Skeletal muscle satellite cell (primary cell): ENCODE measurements at regions not wholly inside any gene's neighbourhood (a gene's known extent, or its start where the extent isn't known, plus 50 kb on each side); places are given as distances from the start of the nearest gene placed in this dataset.

ENCODE experiments used
- H3K27me3 ChIP-seq: 2 replicates; pipeline ENCODE4 v1.7.0; 2013; ENCODE audit warnings: low read length; ENCODE audit not compliant: control insufficient read depth, insufficient read depth
- H3K36me3 ChIP-seq: 2 replicates; pipeline ENCODE4 v1.7.0; 2013; ENCODE audit warnings: mild to moderate bottlenecking, control low read depth, low read length; ENCODE audit not compliant: insufficient read depth
- H3K4me1 ChIP-seq: 2 replicates; pipeline ENCODE4 v1.7.0; 2013; ENCODE audit warnings: low read length; ENCODE audit not compliant: control insufficient read depth, insufficient read depth
- H3K4me2 ChIP-seq: 2 replicates; pipeline ENCODE4 v1.7.0; 2013; ENCODE audit warnings: mild to moderate bottlenecking, low read length
- H3K4me3 ChIP-seq: 2 replicates; pipeline ENCODE4 v1.7.0; 2013; ENCODE audit warnings: low read length
- H3K9ac ChIP-seq: 2 replicates; pipeline ENCODE4 v1.7.0; 2013; ENCODE audit warnings: mild to moderate bottlenecking, low read depth, low read length, moderate library complexity
- H3K9me3 ChIP-seq: replicated peaks from 2 replicates; pipeline ENCODE4 v1.7.0; 2013; ENCODE audit warnings: mild to moderate bottlenecking, control low read depth, low read length

DNA sequence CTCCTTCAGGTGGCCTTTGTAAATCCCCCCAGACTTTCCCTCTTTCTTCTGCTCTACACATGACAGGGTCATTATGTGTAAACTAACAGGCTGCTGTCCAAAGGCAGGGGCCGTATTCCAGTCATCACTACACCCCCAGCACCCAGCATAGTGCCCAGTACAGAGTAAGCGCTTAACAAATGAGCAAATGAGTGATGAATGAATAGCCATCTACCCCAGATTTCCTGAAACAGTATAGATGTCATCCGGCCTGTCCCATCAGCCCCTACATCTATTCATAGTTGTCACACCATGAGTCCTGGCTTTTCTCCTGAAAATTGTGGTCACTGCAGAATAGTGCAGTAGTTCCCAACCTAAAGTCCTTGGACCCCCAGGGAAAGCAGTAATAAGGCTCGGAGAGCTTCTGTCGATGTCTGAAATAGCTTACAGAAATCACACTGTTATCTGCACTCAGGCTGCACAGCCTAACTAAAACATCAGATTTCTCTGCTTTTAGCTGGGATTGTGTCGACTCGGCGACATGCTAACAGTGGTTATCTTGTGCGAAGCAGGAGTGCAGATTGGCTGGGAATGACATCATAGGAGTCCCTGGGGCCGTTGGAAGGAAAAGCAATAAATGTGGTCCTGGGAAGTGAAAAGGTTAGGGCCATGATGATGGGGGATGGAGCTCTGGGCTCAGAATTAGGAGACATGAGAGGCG, 143.8 kb upstream of the NECTIN1 start:
- Histone ChIP-seq H3K36me3 (no peaks in the 10 kb centered on the region), H3K4me2 (no peak overlapping the region), H3K9me3 (no peaks in the 10 kb centered on the region), H3K4me1 (no peaks in the 10 kb centered on the region), H3K27me3 (peaks cover 8% of the 10 kb centered on the region), H3K9ac (no peak overlapping the region), H3K4me3 (no peak overlapping the region)

DNA sequence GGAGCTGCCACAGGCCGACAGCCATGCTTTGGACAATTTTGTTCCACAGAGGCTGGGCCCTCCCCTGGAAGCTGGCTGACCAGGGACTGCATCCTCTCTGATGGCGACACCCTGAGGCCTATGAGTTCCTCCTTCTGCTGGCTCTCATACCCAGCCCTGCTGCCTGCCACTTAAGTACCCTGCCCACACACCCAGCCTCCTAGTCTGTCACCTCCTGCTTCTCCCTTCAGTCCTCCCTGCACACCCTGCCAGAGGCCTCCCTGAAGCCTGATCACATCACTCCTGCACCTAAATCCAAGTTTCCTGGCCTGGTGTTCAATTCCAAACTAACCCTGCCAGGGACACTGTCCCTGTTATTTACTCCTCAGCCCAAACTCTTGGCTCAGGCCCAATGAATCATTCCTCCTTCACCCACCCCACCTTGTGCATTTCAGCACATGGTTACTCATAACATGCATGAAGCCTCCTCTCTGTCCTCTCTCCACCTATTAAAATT, 136.7 kb upstream of the NECTIN1 start:
- H3K4me3 ChIP-seq = no peak overlapping the region
- H3K36me3 ChIP-seq = no peaks in the 10 kb centered on the region
- peaks cover 29% of the 10 kb centered on the region for H3K27me3 ChIP-seq
- H3K4me1 ChIP-seq = no peaks in the 10 kb centered on the region
- H3K9me3 ChIP-seq = no peaks in the 10 kb centered on the region
- H3K9ac ChIP-seq = no peak overlapping the region
- no peak overlapping the region for H3K4me2 ChIP-seq

DNA sequence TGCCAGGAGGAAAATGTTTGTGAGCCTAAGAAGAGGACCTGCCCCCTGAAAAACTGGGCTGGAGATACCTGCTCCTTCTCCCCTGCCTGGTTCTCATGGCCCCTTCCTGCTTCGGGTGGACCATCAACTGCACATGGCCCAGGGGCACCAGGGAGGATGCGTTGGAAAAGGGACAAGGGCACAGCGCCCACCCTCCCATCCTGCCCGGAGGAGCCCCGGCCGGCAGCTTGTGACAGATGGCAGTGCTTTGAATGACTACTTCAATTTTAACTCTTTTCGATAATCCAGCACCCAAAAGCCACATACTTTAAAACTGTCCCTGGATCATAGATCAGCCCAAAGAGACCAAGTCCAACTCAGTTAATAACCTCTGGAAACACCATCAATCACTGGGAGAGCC, 135.8 kb upstream of the NECTIN1 start:
- Histone ChIP-seq H3K4me2 (no peak overlapping the region), H3K36me3 (no peaks in the 10 kb centered on the region), H3K4me3 (no peak overlapping the region), H3K4me1 (no peaks in the 10 kb centered on the region), H3K9me3 (no peaks in the 10 kb centered on the region), H3K9ac (no peak overlapping the region), H3K27me3 (peaks cover 35% of the 10 kb centered on the region)

DNA sequence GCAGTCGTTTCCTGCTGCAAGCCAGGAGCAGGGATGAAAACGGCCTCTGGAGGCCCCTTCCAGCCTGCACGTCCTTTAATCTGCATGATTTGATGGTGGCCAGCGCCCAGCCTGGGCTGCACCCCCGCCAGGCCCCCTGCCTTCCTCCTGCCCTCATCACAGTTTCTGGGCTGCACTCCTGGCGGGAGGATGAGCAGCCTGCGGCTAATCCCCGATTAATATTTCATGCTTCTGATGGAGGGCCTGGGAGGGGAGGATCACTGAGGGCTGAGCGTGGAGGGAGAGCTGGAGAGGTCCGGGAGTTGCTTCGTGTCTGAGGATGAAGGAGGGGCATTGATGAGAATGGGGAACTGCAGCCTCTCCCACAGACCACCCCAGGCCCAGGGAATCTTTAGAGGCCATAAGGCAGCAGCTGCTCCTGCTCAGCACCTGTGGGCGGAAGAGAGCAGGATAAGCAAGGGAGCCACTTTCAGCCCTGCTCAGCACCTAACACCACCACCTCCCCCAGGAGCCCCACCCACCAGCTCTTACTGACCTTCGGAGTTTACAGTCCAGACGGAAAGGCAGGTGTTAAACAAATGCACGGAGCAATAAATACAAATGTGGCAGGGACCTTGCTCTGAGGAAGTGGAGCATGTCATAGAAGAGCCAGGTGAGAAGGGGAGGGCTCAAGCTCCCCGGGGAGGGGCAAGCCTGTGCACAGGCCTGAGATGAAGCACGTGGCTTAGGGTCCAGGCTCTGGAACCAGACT, 135.0 kb upstream of the NECTIN1 start:
- H3K4me1 ChIP-seq = no peaks in the 10 kb centered on the region
- peaks cover 35% of the 10 kb centered on the region for H3K27me3 ChIP-seq
- H3K9ac ChIP-seq = no peak overlapping the region
- no peak overlapping the region for H3K4me2 ChIP-seq
- H3K4me3 ChIP-seq = no peak overlapping the region
- H3K9me3 ChIP-seq = no peaks in the 10 kb centered on the region
- no peaks in the 10 kb centered on the region for H3K36me3 ChIP-seq

- Histone ChIP-seq H3K4me1 (no peaks in the 10 kb centered on the region), H3K36me3 (no peaks in the 10 kb centered on the region), H3K4me3 (no peak overlapping the region), H3K4me2 (no peak overlapping the region), H3K27me3 (peaks cover 37% of the 10 kb centered on the region), H3K9me3 (no peaks in the 10 kb centered on the region), H3K9ac (no peak overlapping the region)
These were observed 134.2 kb upstream of the NECTIN1 start for GRCh38 chr11:119863236-119863635.

GRCh38 chr11:119861160-119861559, 132.2 kb upstream of the NECTIN1 start:
- Histone ChIP-seq H3K9ac (no peak overlapping the region), H3K36me3 (no peaks in the 10 kb centered on the region), H3K9me3 (no peaks in the 10 kb centered on the region), H3K27me3 (peaks cover 38% of the 10 kb centered on the region), H3K4me1 (no peaks in the 10 kb centered on the region), H3K4me3 (no peak overlapping the region), H3K4me2 (no peak overlapping the region)

DNA sequence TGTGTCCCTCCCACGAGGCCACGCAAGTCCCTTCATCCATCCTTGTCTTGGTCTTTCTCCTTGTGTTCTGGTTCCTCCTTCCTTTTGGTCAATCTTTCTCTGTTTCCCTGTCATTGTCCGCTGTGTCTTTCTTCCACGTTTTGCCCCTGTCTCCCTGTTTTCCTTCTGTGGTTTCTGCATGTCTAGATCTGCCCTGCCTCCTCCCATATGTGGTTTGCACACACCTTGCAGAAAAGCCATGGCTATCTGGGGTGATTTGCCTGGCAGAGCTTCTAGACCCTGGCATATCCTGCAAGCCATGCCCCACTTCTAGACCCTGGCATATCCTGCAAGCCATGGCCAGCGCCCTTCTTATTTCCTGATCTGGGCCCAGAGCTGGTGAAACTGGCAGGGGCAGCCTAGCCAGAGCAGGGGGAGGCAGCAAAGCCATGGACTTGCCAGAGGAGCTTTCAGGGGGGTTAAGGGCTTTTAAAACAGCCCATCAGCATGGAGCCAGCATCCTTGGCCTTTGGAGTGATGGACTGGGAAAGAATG, 131.6 kb upstream of the NECTIN1 start:
- no peaks in the 10 kb centered on the region for H3K36me3 ChIP-seq
- no peak overlapping the region for H3K4me3 ChIP-seq
- H3K4me1 ChIP-seq = no peaks in the 10 kb centered on the region
- no peak overlapping the region for H3K9ac ChIP-seq
- no peak overlapping the region for H3K4me2 ChIP-seq
- H3K9me3 ChIP-seq = no peaks in the 10 kb centered on the region
- peaks cover 36% of the 10 kb centered on the region for H3K27me3 ChIP-seq

DNA sequence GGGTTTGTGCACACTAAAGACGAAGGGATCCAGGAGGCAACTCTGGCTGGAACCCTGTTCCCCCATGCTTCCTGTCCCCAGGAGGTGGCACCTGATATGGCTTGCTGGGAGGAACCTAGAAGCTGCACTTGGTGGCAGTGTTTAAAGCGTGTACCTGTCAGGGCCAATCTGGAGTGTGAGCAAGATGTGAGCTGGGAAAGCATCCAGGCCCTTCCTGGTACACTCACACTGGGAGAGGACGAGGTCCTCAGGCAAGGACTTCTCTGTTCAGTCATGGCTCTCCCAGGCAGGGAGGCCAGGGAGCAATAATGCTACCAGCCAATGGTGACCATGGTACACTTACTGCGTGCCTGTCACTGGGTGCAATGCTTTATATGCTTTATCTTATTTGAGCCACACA, 130.7 kb upstream of the NECTIN1 start:
- Histone ChIP-seq H3K36me3 (no peaks in the 10 kb centered on the region), H3K4me1 (no peaks in the 10 kb centered on the region), H3K9ac (no peak overlapping the region), H3K4me3 (no peak overlapping the region), H3K27me3 (peaks cover 33% of the 10 kb centered on the region), H3K4me2 (no peak overlapping the region), H3K9me3 (no peaks in the 10 kb centered on the region)

GRCh38 chr11:119858288-119858687, 129.3 kb upstream of the NECTIN1 start:
- no peak overlapping the region for H3K4me2 ChIP-seq
- H3K9ac ChIP-seq = no peak overlapping the region
- peaks cover 29% of the 10 kb centered on the region for H3K27me3 ChIP-seq
- no peak overlapping the region for H3K4me3 ChIP-seq
- no peaks in the 10 kb centered on the region for H3K4me1 ChIP-seq
- no peaks in the 10 kb centered on the region for H3K36me3 ChIP-seq
- H3K9me3 ChIP-seq = no peaks in the 10 kb centered on the region

DNA sequence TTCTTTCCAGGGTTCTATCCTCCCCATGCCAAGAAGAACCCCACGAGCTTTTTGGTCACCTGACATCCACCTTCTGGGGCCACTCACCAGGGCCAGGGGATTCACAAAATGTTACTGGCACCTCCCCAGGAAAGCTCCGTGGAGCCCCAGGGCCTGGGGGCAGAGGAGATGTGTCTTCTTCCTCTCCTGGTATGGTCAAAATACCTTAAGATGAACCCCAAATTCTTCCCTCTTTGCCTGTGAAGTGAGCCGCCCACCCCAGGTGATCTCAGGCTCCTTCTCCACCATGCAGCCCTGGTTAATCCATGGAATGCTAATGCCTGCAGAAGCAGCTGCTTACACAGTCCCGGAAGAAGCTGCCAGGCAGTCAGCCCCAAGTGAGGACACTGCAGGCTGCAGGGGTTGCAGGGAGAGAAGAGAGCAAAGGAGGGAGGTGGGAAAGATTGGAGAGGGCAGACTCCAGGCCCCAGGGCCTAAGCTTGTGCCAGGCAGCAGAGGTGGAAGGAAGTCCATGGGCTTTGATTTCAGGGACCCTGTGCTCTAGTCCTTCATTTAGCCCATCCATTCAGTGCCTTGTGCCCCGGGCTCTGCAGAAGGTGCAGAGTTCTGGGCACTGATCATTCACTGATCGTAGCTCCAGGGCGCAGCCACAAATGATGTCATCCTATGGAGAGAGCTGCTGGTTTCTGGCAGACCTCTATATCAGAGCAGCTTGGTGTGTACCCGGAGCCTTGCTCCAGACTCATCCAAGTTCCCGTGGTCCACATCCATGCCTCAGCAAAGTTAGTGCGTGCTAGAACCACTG, 127.9 kb upstream of the NECTIN1 start:
- Histone ChIP-seq H3K27me3 (peaks cover 29% of the 10 kb centered on the region), H3K9me3 (no peaks in the 10 kb centered on the region), H3K4me3 (no peak overlapping the region), H3K4me1 (no peaks in the 10 kb centered on the region), H3K4me2 (no peak overlapping the region), H3K9ac (no peak overlapping the region), H3K36me3 (no peaks in the 10 kb centered on the region)

DNA sequence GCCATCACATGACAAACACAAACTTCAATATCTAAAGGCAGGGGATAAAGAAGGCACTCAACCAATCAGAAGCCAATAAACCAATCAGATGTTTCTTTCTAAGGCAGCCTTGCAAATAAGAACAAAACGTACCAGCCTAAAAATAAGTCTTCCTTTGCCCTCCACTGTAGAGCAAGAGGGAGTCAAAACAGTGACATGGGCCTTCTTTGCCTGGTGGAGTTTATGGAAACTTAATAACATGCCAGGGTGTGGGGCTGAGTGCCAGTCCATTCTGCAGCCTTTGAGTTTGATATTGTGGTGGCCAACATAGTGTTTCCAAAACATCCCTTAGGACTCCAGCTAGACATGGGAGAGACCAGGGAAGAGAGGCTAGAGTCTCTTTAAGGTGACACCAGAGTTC, 126.1 kb upstream of the NECTIN1 start:
- Histone ChIP-seq H3K4me2 (no peak overlapping the region), H3K4me1 (no peaks in the 10 kb centered on the region), H3K9me3 (no peaks in the 10 kb centered on the region), H3K4me3 (no peak overlapping the region), H3K9ac (no peak overlapping the region), H3K36me3 (no peaks in the 10 kb centered on the region), H3K27me3 (peaks cover 16% of the 10 kb centered on the region)
